Urinary bladder (tissue), 3 donors: ENCODE measurements at regions not wholly inside any gene's neighbourhood (a gene's known extent, or its start where the extent isn't known, plus 50 kb on each side); places are given as distances from the start of the nearest gene placed in this dataset.

ENCODE experiments used
- DNase-seq: peaks from one replicate; pipeline ENCODE4 v3.0.0-alpha.2; 2015; ENCODE audit errors: extremely low spot score
- H3K27ac ChIP-seq: one replicate; pipeline ENCODE4 v1.5.1; 2013; ENCODE audit warnings: low read depth, mild to moderate bottlenecking, moderate library complexity
- H3K36me3 ChIP-seq: one replicate; pipeline ENCODE4 v1.6.1; 2013; ENCODE audit warnings: mild to moderate bottlenecking, moderate library complexity; ENCODE audit not compliant: insufficient read depth
- H3K4me1 ChIP-seq: one replicate; pipeline ENCODE4 v1.6.1; 2013; ENCODE audit warnings: mild to moderate bottlenecking, moderate library complexity; ENCODE audit not compliant: insufficient read depth
- H3K4me3 ChIP-seq: one replicate; pipeline ENCODE4 v1.5.1; 2013; ENCODE audit warnings: low read depth, low read length
- WGBS: extraction: QIAGEN DNeasy Blood & Tissue Kit; methylation state at CpG from one replicate; pipeline ENCODE4 v1.1.7; 2013; 5-methylcytosine and 5-hydroxymethylcytosine counted together
- donor health status: healthy with polysubstance abuse.
- donor health status: healthy.

- H3K27ac ChIP-seq: no peak overlapping the region
- no peaks in the 10 kb centered on the region for H3K4me1 ChIP-seq
- WGBS: 61% methylated on average over 1 of the region's 1 CpG
- DNase-seq: no peak
- no peaks in the 10 kb centered on the region for H3K36me3 ChIP-seq
- H3K4me3 ChIP-seq: no peak overlapping the region
These were observed 1011.3 kb downstream of the AACS start for GRCh38 chr12:126076515-126076914.

- Histone ChIP-seq H3K36me3 (no peaks in the 10 kb centered on the region), H3K27ac (no peak overlapping the region), H3K4me3 (no peak overlapping the region), H3K4me1 (no peaks in the 10 kb centered on the region)
- 64% methylated on average over 8 of the region's 8 CpGs for WGBS
- DNase-seq: no peak
These were observed 1018.7 kb downstream of the AACS start for GRCh38 chr12:126083926-126084325.

GRCh38 chr12:126084480-126084879 is 1019.2 kb downstream of the AACS start:
- no peak overlapping the region for H3K4me3 ChIP-seq
- H3K4me1 ChIP-seq: no peaks in the 10 kb centered on the region
- no peaks in the 10 kb centered on the region for H3K36me3 ChIP-seq
- no peak overlapping the region for H3K27ac ChIP-seq
- no peak for DNase-seq

GRCh38 chr12:126086242-126086641 is 1021.0 kb downstream of the AACS start:
- Histone ChIP-seq H3K4me3 (no peak overlapping the region), H3K36me3 (no peaks in the 10 kb centered on the region), H3K27ac (no peak overlapping the region), H3K4me1 (no peaks in the 10 kb centered on the region)
- 62% methylated on average over 3 of the region's 3 CpGs for WGBS
- DNase-seq: no peak

- Histone ChIP-seq H3K36me3 (no peaks in the 10 kb centered on the region), H3K4me1 (no peaks in the 10 kb centered on the region), H3K4me3 (no peak overlapping the region), H3K27ac (no peak overlapping the region)
- 56% methylated on average over 3 of the region's 3 CpGs for WGBS
- DNase-seq: no peak
These were observed 1022.5 kb downstream of the AACS start for GRCh38 chr12:126087692-126088091.

GRCh38 chr12:126093908-126094307 is 1028.7 kb downstream of the AACS start:
- H3K27ac ChIP-seq: no peak overlapping the region
- no peaks in the 10 kb centered on the region for H3K4me1 ChIP-seq
- H3K4me3 ChIP-seq: no peak overlapping the region
- WGBS: 81% methylated on average over 1 of the region's 1 CpG
- no peaks in the 10 kb centered on the region for H3K36me3 ChIP-seq
- no peak for DNase-seq

- 72% methylated on average over 3 of the region's 3 CpGs for WGBS
- Histone ChIP-seq H3K27ac (no peak overlapping the region), H3K36me3 (no peaks in the 10 kb centered on the region), H3K4me1 (no peaks in the 10 kb centered on the region), H3K4me3 (no peak overlapping the region)
- DNase-seq: no peak
These were observed 1030.7 kb downstream of the AACS start for GRCh38 chr12:126095748-126096510.

- Histone ChIP-seq H3K36me3 (no peaks in the 10 kb centered on the region), H3K27ac (no peak overlapping the region), H3K4me1 (no peaks in the 10 kb centered on the region), H3K4me3 (no peak overlapping the region)
- WGBS: 64% methylated on average over 4 of the region's 4 CpGs
- DNase-seq: no peak
These were observed 1041.5 kb downstream of the AACS start for GRCh38 chr12:126106706-126107105.

- WGBS: 58% methylated on average over 13 of the region's 13 CpGs
- H3K27ac ChIP-seq: no peak overlapping the region
These were observed 1042.4 kb downstream of the AACS start for GRCh38 chr12:126107659-126108058.

GRCh38 chr12:126108247-126108646 is 1043.0 kb downstream of the AACS start:
- no peak overlapping the region for H3K27ac ChIP-seq
- 14% methylated on average over 3 of the region's 3 CpGs for WGBS
- no peaks in the 10 kb centered on the region for H3K36me3 ChIP-seq
- H3K4me3 ChIP-seq: no peak overlapping the region
- H3K4me1 ChIP-seq: no peaks in the 10 kb centered on the region
- no peak for DNase-seq

More at GRCh38 chr12:126107659-126108058, 1042.4 kb downstream of the AACS start:
- no peaks in the 10 kb centered on the region for H3K36me3 ChIP-seq
- H3K4me1 ChIP-seq: no peaks in the 10 kb centered on the region
- H3K4me3 ChIP-seq: no peak overlapping the region
- no peak for DNase-seq

- WGBS: 69% methylated on average over 1 of the region's 1 CpG
- Histone ChIP-seq H3K36me3 (no peaks in the 10 kb centered on the region), H3K4me1 (no peaks in the 10 kb centered on the region), H3K4me3 (no peak overlapping the region), H3K27ac (no peak overlapping the region)
- DNase-seq: no peak
These were observed 1046.9 kb downstream of the AACS start for GRCh38 chr12:126112141-126112540.

- 70% methylated on average over 1 of the region's 1 CpG for WGBS
- H3K27ac ChIP-seq: no peak overlapping the region
- H3K36me3 ChIP-seq: no peaks in the 10 kb centered on the region
- DNase-seq: no peak
- H3K4me3 ChIP-seq: no peak overlapping the region
- H3K4me1 ChIP-seq: no peaks in the 10 kb centered on the region
These were observed 1047.6 kb downstream of the AACS start for GRCh38 chr12:126112849-126113248.

GRCh38 chr12:126114441-126114840 is 1049.2 kb downstream of the AACS start:
- DNase-seq: no peak
- WGBS: 17% methylated on average over 5 of the region's 5 CpGs
- Histone ChIP-seq H3K36me3 (no peaks in the 10 kb centered on the region), H3K4me1 (no peaks in the 10 kb centered on the region), H3K4me3 (no peak overlapping the region), H3K27ac (no peak overlapping the region)

- H3K4me1 ChIP-seq: no peaks in the 10 kb centered on the region
- H3K4me3 ChIP-seq: no peak overlapping the region
- no peak overlapping the region for H3K27ac ChIP-seq
- DNase-seq: no peak
- WGBS: 72% methylated on average over 3 of the region's 3 CpGs
- H3K36me3 ChIP-seq: no peaks in the 10 kb centered on the region
These were observed 1052.3 kb downstream of the AACS start for GRCh38 chr12:126117502-126117901.

- no peaks in the 10 kb centered on the region for H3K4me1 ChIP-seq
- WGBS: 94% methylated on average over 5 of the region's 5 CpGs
- no peak overlapping the region for H3K4me3 ChIP-seq
- H3K27ac ChIP-seq: no peak overlapping the region
- H3K36me3 ChIP-seq: no peaks in the 10 kb centered on the region
- DNase-seq: no peak
These were observed 1074.1 kb downstream of the AACS start for GRCh38 chr12:126139355-126139754.
